ENCODE measurements at regions not wholly inside any gene's neighbourhood (a gene's known extent, or its start where the extent isn't known, plus 50 kb on each side); places are given as distances from the start of the nearest gene placed in this dataset.

DNA sequence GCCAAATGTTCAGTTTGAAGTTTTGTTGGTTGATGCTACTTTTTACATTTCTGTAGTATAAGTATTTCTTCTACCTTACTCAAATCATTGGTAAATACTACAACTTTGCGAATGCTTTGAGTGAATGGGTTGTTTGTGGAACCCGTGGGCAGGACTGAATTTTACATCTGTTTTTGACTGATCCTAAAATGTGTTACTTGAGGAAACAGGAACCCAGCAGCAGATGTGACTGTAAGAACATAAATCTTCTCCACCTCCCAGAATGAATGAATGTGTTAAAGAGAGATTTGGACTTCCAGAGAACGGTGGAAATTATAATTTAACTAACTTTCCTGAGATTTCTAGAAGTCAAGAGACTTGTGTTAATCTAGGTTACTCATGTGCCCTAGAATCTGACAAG, 728.5 kb upstream of the MARCKS start:
- H3K4me3 Mint-ChIP-seq = no peak overlapping the region
- ATAC-seq (ENCODE audit: low read depth) = no peak
- TF ChIP-seq, protein P1, sequence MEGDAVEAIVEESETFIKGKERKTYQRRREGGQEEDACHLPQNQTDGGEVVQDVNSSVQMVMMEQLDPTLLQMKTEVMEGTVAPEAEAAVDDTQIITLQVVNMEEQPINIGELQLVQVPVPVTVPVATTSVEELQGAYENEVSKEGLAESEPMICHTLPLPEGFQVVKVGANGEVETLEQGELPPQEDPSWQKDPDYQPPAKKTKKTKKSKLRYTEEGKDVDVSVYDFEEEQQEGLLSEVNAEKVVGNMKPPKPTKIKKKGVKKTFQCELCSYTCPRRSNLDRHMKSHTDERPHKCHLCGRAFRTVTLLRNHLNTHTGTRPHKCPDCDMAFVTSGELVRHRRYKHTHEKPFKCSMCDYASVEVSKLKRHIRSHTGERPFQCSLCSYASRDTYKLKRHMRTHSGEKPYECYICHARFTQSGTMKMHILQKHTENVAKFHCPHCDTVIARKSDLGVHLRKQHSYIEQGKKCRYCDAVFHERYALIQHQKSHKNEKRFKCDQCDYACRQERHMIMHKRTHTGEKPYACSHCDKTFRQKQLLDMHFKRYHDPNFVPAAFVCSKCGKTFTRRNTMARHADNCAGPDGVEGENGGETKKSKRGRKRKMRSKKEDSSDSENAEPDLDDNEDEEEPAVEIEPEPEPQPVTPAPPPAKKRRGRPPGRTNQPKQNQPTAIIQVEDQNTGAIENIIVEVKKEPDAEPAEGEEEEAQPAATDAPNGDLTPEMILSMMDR (IDR thresholded peaks at IDR 0.05) = no peak
- POLR2A ChIA-PET = no interaction called here
- H3K27me3 Mint-ChIP-seq = no peaks in the 10 kb centered on the region
- CTCF ChIA-PET = no interaction called here
- H3K27ac Mint-ChIP-seq = no peak overlapping the region
- no peaks in the 10 kb centered on the region for H3K36me3 Mint-ChIP-seq (ENCODE audit: low read depth)
- H3K4me1 Mint-ChIP-seq = no peaks in the 10 kb centered on the region
- no peak for DNase-seq
- intact Hi-C loops (cut with micrococcal nuclease) = no loop called here
- H3K9me3 Mint-ChIP-seq = no peaks in the 10 kb centered on the region

DNA sequence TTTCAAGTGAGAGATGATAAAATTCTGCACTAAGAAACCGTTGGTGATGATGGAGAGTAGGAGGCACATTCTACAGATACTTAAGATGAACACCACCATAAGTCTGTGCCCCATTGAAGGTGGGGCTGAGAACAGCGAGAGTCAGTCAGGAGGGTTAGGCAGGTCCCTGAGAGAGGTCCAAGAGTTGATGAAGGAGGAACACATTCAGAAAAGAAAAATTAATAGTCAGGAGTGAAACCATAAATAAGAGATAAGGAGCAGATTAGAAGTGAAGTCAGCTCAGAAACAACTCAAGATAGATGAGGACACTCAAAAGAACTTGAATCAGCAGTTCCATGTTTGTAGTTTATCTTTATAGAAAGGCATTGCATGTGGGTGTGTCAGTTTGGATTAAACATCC, 727.2 kb upstream of the MARCKS start:
- no peak for ATAC-seq (ENCODE audit: low read depth)
- Mint-ChIP-seq H3K27me3 (no peaks in the 10 kb centered on the region), H3K4me3 (no peak overlapping the region), H3K4me1 (no peaks in the 10 kb centered on the region), H3K9me3 (no peaks in the 10 kb centered on the region), H3K36me3 (ENCODE audit: low read depth) (no peaks in the 10 kb centered on the region), H3K27ac (no peak overlapping the region)
- ChIA-PET CTCF (no interaction called here), POLR2A (interaction anchor here (0.6 kb wide), 1 partner anchor 176 kb away, joined by 4 read pairs; no protein-coding TSS in a partner anchor)
- no peak for DNase-seq
- intact Hi-C loops (cut with micrococcal nuclease) = no loop called here
- TF ChIP-seq, protein P1 (IDR thresholded peaks at IDR 0.05) = no peak

DNA sequence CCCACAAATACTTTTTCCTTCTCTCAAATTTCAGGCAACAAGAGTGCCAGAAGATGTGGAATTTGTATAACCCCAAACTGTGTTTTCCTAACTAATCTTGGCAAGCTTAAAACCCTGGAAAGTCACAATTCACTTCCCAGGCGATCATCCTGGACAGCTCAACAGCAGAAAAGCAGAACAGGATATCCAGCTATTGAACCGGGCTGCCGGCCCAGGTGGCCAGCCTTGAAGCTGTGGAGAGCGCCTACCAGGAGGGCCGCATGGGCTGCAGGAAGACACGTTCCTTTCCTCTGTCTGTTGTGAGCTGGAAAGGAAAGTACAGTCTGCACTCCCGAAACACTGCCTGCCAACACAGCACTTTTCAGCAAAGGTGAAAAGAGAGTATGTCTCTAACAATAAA, 719.7 kb upstream of the MARCKS start:
- no peaks in the 10 kb centered on the region for H3K9me3 Mint-ChIP-seq
- TF ChIP-seq, protein P1 (IDR thresholded peaks at IDR 0.05) = no peak
- H3K4me1 Mint-ChIP-seq = no peaks in the 10 kb centered on the region
- no peaks in the 10 kb centered on the region for H3K36me3 Mint-ChIP-seq (ENCODE audit: low read depth)
- DNase-seq = no peak
- ATAC-seq (ENCODE audit: low read depth) = no peak
- ChIA-PET CTCF (no interaction called here), POLR2A (no interaction called here)
- no peak overlapping the region for H3K4me3 Mint-ChIP-seq
- H3K27ac Mint-ChIP-seq = no peak overlapping the region
- H3K27me3 Mint-ChIP-seq = peaks cover 4% of the 10 kb centered on the region
- intact Hi-C loops (cut with micrococcal nuclease) = no loop called here

DNA sequence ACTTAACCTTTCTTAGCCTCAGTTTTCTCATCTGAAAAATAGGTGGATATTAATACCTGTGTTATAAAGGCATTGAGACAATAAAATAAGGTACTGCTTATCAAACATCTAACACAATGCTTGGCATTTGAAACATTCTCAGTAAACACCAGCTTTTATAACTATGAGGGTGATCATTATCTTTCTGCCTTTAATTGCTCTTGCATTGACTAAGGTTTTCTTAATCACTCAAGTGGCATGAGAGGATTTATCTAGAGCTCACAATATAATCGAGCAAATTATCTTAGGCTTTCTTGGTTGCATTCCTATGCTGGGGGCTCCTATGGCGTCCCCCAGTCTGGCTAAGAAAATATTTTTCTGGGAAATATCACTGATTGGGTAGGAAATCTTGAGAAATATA, 716.4 kb upstream of the MARCKS start:
- DNase-seq (no peak), ATAC-seq (ENCODE audit: low read depth) (no peak)
- intact Hi-C loops (cut with micrococcal nuclease) = no loop called here
- ChIA-PET POLR2A (no interaction called here), CTCF (no interaction called here)
- no peaks in the 10 kb centered on the region for H3K4me1 Mint-ChIP-seq
- no peaks in the 10 kb centered on the region for H3K36me3 Mint-ChIP-seq (ENCODE audit: low read depth)
- TF ChIP-seq, protein P1 (IDR thresholded peaks at IDR 0.05) = no peak
- H3K27me3 Mint-ChIP-seq = peaks cover 6% of the 10 kb centered on the region
- H3K4me3 Mint-ChIP-seq = no peak overlapping the region
- no peaks in the 10 kb centered on the region for H3K9me3 Mint-ChIP-seq
- no peak overlapping the region for H3K27ac Mint-ChIP-seq

DNA sequence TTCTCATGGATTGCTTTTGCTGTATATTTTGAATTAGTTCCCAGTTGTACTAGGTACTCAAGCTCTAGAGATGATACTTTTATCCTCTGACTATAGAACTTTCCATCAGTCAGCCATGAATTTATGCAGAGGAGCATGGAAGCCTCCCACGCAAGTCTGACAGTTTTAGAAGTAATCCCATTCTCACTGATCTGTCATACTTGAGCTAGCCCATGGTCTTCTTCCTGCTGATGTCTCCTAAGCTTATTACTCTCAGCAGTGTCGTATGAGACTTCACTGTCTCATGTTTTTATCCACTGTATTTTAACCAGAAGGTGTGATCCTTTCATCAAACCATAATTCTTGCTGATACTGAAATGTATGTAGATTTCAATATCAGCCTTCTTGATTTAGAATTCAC, 715.2 kb upstream of the MARCKS start:
- no peak overlapping the region for H3K27ac Mint-ChIP-seq
- ChIA-PET CTCF (no interaction called here), POLR2A (no interaction called here)

More for the DNA sequence above, 715.2 kb upstream of the MARCKS start:
- Mint-ChIP-seq H3K4me3 (no peak overlapping the region), H3K9me3 (no peaks in the 10 kb centered on the region), H3K4me1 (no peaks in the 10 kb centered on the region), H3K36me3 (ENCODE audit: low read depth) (no peaks in the 10 kb centered on the region), H3K27me3 (peaks cover 6% of the 10 kb centered on the region)
- TF ChIP-seq, protein P1 (IDR thresholded peaks at IDR 0.05) = no peak
- DNase-seq = no peak
- no peak for ATAC-seq (ENCODE audit: low read depth)
- intact Hi-C loops (cut with micrococcal nuclease) = no loop called here
